HG03060 (cell line): ENCODE measurements at regions not wholly inside any gene's neighbourhood (a gene's known extent, or its start where the extent isn't known, plus 50 kb on each side); places are given as distances from the start of the nearest gene placed in this dataset.
"Not testable (repeated sequence)": the region's sequence is repeated elsewhere in the genome, so short reads cannot be mapped to it uniquely, and the experiment has no call there.

Source experiments
- ATAC-seq: cut with Tn5 transposase; IDR thresholded peaks from one replicate; pipeline ENCODE4 v1.9.1; 2021; ENCODE audit warnings: low read depth, moderate number of reproducible peaks; ENCODE audit not compliant: unreplicated experiment

DNA sequence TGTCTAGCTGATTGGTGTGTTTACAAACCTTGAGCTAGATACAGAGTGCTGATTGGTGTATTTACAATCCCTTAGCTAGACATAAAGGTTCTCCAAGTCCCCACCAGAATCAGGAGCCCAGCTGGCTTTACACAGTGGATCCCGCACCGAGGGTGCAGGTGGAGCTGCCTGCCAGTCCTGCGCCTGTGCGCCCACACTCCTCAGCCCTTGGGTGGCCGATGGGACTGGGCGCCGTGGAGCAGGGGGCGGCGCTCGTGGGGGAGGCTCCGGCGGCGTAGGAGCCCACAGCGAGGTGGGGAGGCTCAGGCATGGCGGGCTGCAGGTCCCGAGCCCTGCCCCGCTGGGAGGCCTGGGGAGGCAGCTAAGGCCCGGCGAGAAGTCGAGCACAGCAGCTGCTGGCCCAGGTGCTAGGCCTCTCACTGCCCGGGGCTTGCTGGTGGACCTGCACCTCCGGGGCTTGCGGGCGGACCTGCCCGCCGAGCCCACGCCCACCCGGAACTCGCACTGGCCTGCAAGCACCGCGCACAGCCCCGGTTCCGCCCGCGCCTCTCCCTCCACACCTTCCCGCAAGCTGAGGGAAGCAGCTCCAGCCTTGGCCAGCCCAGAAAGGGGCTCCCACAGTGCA is 51.0 kb upstream of the CDYL start:
- ATAC-seq = not testable (repeated sequence)

DNA sequence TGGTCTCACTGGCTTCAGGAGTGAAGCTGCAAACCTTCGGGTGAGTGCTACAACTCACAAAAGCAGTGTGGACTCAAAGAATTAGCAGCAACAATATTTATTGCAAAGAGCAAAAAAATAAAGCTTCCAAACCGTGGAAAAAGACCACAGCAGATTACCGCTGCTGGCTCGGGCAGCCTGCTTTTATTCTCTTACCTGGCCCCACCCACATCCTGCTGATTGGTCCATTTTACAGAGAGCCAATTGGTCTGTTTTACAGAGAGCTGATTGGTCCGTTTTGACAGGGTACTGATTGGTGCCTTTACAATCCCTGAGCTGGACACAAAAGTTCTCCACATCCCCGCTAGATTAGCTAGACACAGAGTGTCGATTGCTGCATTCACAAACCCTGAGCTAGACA is 51.5 kb upstream of the CDYL start:
- ATAC-seq = not testable (repeated sequence)

DNA sequence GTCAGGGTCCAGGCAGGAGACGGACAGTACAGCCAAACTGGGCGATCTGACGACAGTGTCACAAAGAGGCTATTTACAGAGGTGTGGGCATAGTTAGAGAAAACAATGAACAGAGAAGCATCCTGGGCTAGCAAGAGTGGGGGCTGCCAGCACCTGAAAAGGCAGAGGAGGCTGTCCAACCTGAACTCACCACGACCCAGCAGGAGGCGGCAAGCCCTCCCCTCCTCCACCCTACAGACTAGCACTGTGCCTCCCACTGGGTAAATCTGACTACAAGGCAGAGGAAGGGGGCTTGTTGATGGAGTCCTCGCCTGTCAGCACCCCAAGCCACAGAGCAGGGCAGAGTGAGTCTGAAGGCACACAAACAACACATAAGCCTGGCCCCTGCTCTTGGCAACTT is 52.8 kb upstream of the CDYL start:
- ATAC-seq = no peak

DNA sequence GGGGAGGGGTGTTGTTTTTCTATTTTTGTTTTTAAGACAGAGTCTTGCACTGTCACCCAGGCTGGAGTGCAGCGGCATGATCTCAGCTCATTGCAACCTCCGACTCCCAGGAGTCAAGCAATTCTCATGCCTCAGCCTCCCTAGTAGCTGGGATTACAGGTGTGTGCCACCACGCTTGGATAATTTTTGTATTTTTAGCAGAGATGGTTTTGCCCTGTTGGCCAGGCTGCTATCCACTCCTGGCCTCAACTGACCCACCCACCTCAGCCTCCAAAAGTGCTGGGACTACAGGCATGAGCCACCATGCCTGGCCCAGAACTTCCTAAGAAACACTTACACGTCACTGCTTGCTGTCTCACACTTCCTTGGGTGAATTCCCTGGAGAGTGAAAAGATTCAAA is 54.8 kb upstream of the CDYL start:
- ATAC-seq = not testable (repeated sequence)

DNA sequence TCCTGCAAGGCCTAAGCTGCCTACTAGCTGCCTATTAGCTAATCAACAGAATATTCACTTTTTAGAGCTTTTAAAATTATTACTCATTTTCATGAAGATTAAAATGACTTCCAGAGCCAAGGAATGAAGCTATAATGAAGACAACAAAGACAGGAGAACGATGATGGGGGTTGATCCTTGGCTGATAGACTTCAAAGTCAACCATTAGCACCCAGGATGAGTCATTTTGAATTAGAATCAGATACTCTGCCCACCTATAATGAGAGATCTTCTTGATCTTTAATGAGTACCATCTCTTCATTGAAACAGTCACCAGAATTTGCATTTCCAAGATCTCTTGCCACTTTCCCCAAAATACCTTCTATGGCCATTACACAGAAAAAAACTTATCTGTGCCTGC is 56.7 kb upstream of the CDYL start:
- ATAC-seq = no peak

DNA sequence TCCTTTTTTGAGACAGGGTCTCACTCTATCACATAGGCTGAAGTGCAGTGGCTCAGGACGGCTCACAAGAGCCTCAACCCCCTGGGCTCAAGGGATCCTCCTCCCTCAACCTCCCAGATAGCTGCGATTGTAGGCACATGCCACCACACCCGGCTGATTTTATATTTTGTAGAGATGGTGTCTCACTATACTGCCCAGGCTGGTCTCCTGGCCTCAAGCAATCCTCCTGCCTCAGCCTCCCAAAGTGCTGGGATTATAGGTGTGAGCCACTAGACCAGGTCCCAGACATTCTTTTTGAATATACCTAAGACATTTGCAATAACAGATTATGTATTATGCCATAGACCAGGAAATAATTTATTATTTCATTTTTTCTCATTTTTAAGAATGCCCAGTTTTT is 58.3 kb upstream of the CDYL start:
- ATAC-seq = no peak

DNA sequence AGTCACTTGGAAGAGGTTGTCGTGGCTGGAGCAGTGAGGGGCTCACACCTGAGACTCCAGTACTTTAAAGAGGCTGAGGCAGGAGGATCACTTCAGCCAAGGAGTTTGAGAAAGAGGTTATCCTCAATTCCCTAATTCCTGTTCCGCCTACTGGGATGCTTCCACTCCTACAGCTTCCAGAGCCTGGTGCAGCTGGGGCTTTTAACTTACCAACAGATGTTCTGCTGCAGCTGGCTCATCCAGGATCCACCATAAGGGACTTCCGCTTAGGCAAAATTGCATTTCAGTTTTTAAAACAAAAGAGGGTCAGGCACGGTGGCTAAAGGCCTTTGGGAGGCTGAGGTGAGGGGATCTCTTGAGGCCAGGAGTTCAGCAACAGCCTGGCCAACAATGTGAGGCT is 59.1 kb upstream of the CDYL start:
- ATAC-seq = no peak

DNA sequence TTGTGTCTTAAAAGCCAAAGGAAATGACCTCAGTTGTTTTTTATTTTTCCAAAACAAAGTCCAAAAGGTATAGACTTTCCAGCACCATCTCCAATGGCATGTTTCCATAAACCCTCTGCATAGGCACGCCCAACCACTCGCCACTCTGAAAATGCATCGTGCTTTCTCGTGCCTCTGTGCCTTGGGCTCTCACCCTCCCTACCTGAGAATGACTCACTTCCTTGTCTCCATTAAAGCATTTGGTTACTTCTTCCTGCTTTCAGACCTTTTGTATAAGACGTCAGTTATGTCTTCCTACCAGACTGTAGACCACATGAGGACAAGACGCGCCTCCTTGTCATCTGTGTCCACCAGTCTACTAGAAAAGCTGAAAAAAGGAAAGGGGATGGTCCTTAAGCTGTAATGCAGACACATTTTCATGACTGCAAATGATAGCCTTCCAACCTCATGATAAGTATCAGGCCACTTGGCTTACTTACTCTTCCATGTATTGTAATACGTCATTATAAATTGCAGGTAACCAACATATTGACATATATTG is 61.2 kb upstream of the CDYL start:
- ATAC-seq = no peak

DNA sequence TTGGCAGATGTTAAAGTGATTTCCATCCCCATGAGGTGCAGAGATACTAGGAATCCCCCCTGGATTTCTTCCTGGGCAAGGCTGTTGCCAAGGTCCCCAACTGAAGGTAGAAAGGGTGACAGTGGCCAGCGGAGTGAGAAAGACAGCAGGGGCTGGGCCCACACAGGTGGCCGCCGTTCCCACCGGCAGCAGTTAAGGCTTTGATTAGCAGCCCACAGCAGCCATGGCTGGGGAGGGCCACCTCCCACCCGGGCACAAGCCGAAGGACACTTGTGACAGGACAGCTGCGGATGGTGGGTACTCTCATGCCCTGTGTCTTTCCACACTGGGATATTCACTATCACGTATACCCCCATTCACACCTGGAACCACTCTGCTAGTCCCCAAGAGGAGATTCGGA is 63.9 kb upstream of the CDYL start:
- ATAC-seq = no peak

DNA sequence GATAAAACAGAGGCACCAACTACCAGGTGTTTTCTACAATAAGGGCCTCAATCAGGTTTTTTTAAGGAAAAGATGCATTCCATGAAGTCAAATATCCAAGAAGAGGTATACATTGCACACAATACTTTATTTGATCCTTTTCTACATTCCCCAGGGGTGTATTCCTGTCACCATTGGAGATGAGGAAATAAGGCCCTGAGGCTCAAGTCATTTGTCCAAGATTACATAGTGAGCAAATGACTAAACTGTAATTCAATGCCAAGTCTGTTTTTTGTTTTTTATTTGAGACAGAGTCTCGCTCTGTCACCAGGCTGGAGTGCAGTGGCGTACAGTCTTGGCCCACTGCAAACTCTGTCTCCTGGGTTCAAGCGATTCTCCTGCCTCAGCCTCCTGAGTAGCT is 69.2 kb upstream of the CDYL start:
- ATAC-seq = no peak

DNA sequence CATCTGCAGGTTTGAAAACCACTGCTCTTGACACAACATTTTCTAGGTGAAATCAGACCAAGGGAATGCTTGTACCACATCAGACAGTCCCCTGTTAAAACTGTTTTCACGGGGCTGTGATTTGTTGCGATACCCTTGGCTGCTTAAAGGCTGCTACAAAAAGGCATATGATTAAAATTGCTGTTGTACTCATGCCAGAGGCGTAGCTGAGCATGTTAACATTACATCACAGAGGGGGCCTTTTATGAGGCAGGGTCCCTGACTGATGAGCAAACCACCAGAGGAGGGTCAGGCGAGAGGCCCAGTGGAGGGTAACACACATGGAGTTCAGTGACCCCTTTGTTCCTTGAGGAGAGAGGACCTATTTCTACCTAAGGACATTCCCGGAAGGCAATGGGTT is 70.4 kb upstream of the CDYL start:
- no peak for ATAC-seq

DNA sequence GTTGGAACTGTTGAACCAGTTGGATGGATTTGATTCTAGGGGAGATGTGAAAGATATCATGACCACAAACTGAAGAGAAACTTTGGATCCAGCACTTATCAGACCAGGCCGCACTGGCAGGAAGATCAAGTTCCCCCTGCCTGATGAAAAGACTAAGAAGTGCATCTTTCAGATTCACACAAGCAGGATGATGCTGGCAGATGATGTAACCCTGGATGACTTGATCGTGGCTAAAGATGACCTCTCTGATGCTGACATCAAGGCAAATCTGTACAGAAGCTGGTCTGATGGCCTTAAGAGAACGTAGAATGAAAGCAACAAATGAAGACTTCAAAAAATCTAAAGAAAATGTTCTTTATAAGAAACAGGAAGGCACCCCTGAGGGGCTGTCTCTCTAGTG is 72.8 kb upstream of the CDYL start:
- no peak for ATAC-seq

DNA sequence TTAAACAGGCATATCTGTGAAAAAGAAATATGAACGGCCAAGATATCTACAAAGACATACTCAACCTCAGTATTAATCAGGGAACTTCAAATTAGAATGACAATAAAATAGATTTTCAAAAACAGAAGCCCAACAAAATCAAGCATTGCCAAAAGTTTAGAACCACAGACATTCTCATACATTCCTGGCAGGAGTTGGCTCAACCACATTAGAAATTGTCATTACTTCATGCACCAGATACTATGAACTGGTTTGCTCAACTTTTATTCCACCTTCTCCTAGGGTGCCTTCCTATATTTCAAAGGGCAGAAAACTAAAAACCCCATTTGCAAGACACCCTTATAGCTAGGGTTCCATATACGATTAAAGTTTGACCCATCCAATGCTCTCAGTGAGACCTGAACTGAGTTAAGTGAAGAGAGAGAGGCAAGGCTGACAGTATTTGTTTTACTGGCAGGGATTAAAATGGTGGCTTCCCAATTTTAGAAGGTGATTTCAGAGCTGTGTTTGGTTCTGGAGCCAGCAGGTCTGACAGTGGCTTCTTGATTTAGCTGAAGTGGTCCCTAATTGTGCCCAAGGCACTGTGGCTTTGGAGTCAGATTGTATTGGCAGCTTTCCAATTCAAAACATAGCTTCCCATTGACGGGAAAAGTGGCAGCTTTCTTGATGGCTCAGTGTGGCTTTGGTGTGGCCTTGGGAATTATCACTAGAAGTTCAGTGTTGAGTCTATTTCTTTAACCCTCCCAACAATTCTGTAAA is 77.1 kb upstream of the CDYL start:
- ATAC-seq = no peak

DNA sequence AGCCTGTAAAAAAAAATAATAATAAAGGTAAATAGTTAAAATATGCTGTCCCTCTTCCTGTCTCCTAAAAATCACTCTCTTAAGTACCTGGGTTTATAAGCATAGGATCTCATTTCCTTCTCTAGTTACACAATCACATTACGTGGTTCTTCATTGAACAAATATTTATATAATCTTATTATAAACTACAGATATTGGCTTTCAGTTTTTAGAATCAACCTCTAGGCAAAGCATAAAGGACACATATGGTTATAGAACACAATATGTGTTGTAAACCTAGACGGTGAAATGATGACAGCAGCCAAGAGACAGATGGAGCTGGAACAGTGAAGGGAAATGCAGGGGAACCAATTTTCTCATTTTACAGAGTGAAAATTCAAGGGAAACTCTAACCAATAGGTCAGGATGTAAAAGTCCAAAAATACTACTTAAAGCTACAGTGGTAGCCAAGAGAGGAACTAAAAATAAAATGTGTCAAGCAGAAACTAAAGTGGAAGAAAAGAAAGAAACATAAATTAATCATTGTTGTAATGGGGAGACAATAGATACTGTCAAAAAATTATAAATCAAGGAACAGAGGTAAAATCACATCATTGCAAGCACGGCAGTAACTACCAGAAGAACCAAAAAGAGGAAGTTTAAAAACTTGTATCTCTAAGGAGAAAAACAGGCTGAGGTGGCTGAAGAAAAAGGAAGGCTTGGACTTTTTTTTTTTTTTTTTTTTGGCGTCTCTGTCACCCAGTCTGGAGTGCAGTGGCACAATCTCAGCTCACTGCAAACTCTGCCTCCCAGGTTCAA is 82.8 kb upstream of the CDYL start:
- no peak for ATAC-seq

DNA sequence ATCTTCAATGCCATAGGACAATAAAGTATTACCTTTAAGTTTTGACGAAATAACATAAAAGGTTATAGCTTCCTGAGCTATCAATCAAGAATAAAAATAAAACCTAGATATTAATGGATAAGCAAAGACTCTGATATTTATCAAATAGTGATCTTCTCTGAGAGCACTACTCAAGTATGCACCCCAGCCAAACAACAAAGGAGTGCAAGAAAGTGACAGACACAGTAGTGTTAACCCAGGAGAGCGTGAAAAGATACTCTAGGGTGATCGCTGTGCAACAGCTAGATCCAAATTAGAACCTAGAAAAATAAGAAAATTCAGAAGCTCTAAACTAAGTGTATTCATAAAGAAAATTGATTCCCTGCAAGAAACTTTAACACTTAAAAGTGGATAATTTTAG is 83.5 kb upstream of the CDYL start:
- ATAC-seq = no peak

DNA sequence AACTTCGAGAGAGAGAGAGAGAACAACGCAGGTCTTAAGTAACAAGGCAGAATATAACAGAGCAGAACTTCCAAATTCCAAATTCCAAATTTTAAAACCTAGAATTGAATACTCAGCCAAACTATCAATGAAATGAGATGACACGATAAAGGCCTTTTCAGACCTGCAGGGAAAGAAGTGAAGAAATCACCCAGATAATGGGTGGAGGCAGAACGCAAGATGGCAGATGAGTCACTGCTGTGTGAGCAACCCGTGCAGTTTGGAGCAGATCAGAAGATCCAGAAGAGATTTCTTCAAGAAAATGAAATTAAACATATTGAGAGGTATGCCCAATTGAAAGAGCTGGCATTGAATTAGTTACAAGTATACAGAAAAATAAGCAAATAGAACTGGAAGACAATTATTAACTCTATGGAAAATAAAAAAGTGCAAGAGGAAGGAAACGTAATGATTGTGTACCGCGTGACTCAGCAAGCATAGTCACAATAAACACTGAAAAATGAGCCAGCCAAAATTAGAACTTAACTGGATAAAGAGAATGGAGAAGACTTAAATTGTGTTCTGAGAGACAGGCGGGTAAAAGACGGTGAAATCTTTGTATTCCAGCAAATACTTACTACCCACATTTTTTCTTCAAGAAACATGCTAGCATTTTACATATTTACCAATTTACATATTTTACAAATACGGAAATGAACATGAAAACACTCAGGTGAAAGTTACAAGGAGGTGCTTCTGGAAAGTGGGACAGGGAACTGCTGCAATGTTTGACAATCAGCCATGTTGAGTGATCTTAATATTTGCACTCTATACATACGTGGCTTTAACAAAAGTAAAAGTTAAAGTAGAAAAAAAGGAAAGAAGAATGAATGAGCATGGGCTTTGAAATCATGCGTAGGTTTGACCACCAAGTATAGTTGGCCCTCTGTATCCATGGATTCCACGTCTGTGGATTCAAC is 87.9 kb upstream of the CDYL start:
- no peak for ATAC-seq

DNA sequence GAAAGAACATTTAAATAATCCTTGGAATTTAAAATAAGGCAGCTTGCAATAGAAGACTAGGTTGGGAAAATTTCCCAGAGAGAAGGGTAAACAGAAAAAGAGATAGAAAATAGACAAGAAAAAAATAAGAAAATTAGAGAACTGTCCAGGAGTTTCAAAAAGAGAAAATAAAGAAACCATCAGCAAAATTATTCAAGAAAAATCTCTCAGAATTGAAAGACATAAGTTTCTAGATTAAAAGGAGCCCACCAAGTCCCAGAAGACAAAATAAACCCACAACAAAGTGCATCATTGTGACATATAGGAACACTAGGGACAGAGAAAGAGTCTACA is 88.6 kb upstream of the CDYL start:
- ATAC-seq = no peak

DNA sequence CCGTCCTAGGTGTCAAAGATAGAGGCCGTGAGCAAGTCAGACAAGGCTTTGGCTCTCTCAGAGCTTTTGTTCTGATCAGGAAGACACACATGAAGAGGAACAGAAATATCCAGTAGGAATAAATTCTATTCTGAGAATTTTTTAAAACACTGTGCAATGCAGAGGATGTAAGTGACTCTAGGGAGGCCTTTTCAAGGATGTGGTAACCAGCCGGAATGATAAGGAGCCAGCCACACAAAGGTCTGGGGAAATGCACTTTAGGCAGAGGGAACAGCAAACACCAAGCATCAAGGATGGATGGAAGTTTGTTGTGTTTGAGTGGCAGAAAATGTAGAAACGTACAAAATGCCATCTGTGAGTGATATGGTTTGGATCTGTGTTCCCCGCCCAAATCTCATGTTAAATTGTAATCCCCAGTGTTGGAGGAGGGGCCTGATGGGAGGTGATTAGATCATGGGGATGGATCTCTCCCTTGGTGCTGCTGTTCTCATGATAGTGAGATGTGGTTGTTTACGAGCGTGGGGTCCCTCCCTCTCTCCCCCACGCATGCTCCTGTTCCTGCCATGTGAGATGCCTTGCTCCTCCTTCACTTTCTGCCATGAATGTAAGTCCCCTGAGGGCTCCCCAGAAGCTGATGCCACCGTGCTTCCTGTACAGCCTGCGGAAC is 93.6 kb upstream of the CDYL start:
- no peak for ATAC-seq

DNA sequence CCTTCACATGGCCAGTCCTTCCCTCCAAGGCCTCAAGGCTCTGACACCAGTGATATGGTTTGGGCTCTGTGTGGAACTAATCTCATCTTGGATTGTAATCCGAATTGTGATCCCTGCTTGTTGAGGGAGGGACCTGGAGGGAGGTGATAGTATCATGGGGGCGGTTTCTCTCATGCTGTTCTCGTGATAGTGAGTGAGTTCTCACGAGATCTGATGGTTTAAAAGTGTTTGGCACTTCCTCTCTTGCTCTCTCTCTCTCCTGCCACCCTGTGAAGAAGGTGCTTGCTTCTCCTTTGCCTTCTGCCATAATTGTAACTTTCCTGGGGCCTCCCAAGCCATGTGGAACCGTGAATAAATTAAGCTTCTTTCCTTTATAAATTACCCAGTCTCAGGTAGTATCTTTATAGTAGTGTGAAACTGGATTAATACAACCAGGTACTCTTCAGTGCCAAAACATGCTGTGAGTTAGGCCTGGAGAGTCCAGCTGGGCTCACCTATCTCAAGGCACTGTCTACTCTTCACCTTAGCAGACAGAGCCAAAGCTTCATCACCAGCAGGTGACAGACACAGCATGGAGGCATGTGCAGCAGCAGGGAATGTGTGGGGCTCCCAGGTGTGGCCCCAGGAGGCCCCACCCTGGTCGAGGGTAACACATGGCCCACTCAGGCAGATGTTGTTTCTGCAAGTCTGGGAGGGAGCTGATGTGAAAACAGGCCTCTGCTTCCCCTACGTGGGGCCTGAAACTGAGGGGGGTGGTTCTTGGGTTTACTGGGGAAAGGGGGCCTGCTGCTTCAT is 97.5 kb upstream of the CDYL start:
- ATAC-seq = no peak
